ENCODE measurements at regions not wholly inside any gene's neighbourhood (a gene's known extent, or its start where the extent isn't known, plus 50 kb on each side); places are given as distances from the start of the nearest gene placed in this dataset.

DNA sequence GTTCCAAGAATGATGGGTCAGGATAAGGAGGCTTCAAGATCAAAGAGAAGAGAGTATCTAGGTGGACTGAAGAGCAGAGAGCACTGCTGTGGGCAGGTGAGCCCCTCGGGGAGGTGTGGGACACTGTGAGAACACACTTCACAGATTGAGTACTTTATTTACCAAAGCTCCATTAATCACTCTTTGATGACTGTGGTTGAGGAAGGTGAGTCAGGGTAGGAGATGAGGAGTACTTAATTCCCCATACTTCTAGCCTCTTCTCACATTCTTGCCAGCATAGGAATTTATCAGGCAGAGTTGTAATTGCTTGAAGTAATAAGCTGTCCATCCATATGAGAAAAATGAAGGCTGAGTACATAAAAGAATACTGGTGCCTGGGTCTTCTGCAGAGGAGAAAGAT, 375.3 kb downstream of the PCDH10 start:
- BruUV-seq (replicated peaks): no TSS peak
- no peaks in the 10 kb centered on the region for H3K36me3 Mint-ChIP-seq (ENCODE audit: insufficient read depth, unreplicated experiment)
- DNase-seq: no peak
- no peak overlapping the region for H3K4me3 Mint-ChIP-seq (ENCODE audit: low read depth, unreplicated experiment)
- no peaks in the 10 kb centered on the region for H3K9me3 Mint-ChIP-seq (ENCODE audit: low read depth, unreplicated experiment)
- H3K4me1 Mint-ChIP-seq (ENCODE audit: low read depth, unreplicated experiment): no peaks in the 10 kb centered on the region
- intact Hi-C loops (cut with micrococcal nuclease; ENCODE audit: unreplicated experiment): no loop called here
- CTCF ChIA-PET: no interaction called here
- H3K27ac Mint-ChIP-seq (ENCODE audit: unreplicated experiment): no peak overlapping the region
- H3K27me3 Mint-ChIP-seq (ENCODE audit: unreplicated experiment): no peaks in the 10 kb centered on the region
- TF ChIP-seq, protein P1, sequence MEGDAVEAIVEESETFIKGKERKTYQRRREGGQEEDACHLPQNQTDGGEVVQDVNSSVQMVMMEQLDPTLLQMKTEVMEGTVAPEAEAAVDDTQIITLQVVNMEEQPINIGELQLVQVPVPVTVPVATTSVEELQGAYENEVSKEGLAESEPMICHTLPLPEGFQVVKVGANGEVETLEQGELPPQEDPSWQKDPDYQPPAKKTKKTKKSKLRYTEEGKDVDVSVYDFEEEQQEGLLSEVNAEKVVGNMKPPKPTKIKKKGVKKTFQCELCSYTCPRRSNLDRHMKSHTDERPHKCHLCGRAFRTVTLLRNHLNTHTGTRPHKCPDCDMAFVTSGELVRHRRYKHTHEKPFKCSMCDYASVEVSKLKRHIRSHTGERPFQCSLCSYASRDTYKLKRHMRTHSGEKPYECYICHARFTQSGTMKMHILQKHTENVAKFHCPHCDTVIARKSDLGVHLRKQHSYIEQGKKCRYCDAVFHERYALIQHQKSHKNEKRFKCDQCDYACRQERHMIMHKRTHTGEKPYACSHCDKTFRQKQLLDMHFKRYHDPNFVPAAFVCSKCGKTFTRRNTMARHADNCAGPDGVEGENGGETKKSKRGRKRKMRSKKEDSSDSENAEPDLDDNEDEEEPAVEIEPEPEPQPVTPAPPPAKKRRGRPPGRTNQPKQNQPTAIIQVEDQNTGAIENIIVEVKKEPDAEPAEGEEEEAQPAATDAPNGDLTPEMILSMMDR (IDR thresholded peaks at IDR 0.05; ENCODE audit: unreplicated experiment): no peak

- CTCF ChIA-PET: no interaction called here
- Mint-ChIP-seq H3K27me3 (ENCODE audit: unreplicated experiment) (no peaks in the 10 kb centered on the region), H3K4me3 (ENCODE audit: low read depth, unreplicated experiment) (no peak overlapping the region), H3K9me3 (ENCODE audit: low read depth, unreplicated experiment) (no peaks in the 10 kb centered on the region), H3K4me1 (ENCODE audit: low read depth, unreplicated experiment) (no peaks in the 10 kb centered on the region), H3K36me3 (ENCODE audit: insufficient read depth, unreplicated experiment) (no peaks in the 10 kb centered on the region), H3K27ac (ENCODE audit: unreplicated experiment) (no peak overlapping the region)
- BruUV-seq (replicated peaks): no TSS peak
- DNase-seq: no peak
- TF ChIP-seq, protein P1 (IDR thresholded peaks at IDR 0.05; ENCODE audit: unreplicated experiment): no peak
- intact Hi-C loops (cut with micrococcal nuclease; ENCODE audit: unreplicated experiment): no loop called here
Measured at GRCh38 chr4:133513901-133514300, 364.8 kb downstream of the PCDH10 start.

- no TSS peak for BruUV-seq (replicated peaks)
- no peaks in the 10 kb centered on the region for H3K4me1 Mint-ChIP-seq (ENCODE audit: low read depth, unreplicated experiment)
- TF ChIP-seq, protein P1 (IDR thresholded peaks at IDR 0.05; ENCODE audit: unreplicated experiment): no peak
- no peak overlapping the region for H3K27ac Mint-ChIP-seq (ENCODE audit: unreplicated experiment)
- no peaks in the 10 kb centered on the region for H3K36me3 Mint-ChIP-seq (ENCODE audit: insufficient read depth, unreplicated experiment)
- intact Hi-C loops (cut with micrococcal nuclease; ENCODE audit: unreplicated experiment): no loop called here
- CTCF ChIA-PET: no interaction called here
- H3K4me3 Mint-ChIP-seq (ENCODE audit: low read depth, unreplicated experiment): no peak overlapping the region
- no peaks in the 10 kb centered on the region for H3K27me3 Mint-ChIP-seq (ENCODE audit: unreplicated experiment)
- DNase-seq: no peak
- H3K9me3 Mint-ChIP-seq (ENCODE audit: low read depth, unreplicated experiment): no peaks in the 10 kb centered on the region
Measured at GRCh38 chr4:133498149-133498548, 349.1 kb downstream of the PCDH10 start.

DNA sequence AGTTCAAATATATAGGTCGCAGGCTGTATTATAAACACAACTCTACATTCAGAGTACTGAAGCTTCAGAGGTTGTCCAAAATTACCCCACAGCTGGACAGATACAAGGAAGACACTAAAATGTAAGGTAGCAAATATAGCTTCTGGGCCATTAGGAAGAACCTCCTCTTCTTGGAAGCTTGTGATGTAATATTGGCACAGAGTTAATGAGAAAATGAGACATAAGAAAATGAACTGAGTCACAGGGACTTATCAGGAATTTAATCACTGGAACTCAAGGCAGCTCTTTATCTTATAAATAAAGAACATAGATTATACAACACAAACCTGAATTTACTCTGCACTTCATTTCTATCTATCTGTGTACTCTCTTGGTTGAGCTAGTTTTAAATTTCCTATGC, 344.7 kb downstream of the PCDH10 start:
- intact Hi-C loops (cut with micrococcal nuclease; ENCODE audit: unreplicated experiment): no loop called here
- no peak for DNase-seq
- no peaks in the 10 kb centered on the region for H3K27me3 Mint-ChIP-seq (ENCODE audit: unreplicated experiment)
- no peak overlapping the region for H3K27ac Mint-ChIP-seq (ENCODE audit: unreplicated experiment)
- BruUV-seq (replicated peaks): no TSS peak
- no peak overlapping the region for H3K4me3 Mint-ChIP-seq (ENCODE audit: low read depth, unreplicated experiment)
- H3K4me1 Mint-ChIP-seq (ENCODE audit: low read depth, unreplicated experiment): no peaks in the 10 kb centered on the region
- no peaks in the 10 kb centered on the region for H3K9me3 Mint-ChIP-seq (ENCODE audit: low read depth, unreplicated experiment)
- H3K36me3 Mint-ChIP-seq (ENCODE audit: insufficient read depth, unreplicated experiment): no peaks in the 10 kb centered on the region
- CTCF ChIA-PET: no interaction called here
- TF ChIP-seq, protein P1 (IDR thresholded peaks at IDR 0.05; ENCODE audit: unreplicated experiment): no peak

- H3K4me1 Mint-ChIP-seq (ENCODE audit: low read depth, unreplicated experiment): no peaks in the 10 kb centered on the region
- no peak overlapping the region for H3K27ac Mint-ChIP-seq (ENCODE audit: unreplicated experiment)
- no peak overlapping the region for H3K4me3 Mint-ChIP-seq (ENCODE audit: low read depth, unreplicated experiment)
- intact Hi-C loops (cut with micrococcal nuclease; ENCODE audit: unreplicated experiment): no loop called here
- H3K9me3 Mint-ChIP-seq (ENCODE audit: low read depth, unreplicated experiment): no peaks in the 10 kb centered on the region
- TF ChIP-seq, protein P1 (IDR thresholded peaks at IDR 0.05; ENCODE audit: unreplicated experiment): no peak
- CTCF ChIA-PET: no interaction called here
- no peaks in the 10 kb centered on the region for H3K36me3 Mint-ChIP-seq (ENCODE audit: insufficient read depth, unreplicated experiment)
- no peak for DNase-seq
- BruUV-seq (replicated peaks): no TSS peak
- no peaks in the 10 kb centered on the region for H3K27me3 Mint-ChIP-seq (ENCODE audit: unreplicated experiment)
Measured at GRCh38 chr4:133493241-133493640, 344.1 kb downstream of the PCDH10 start.

All from Calu3 (cell line).